ENCODE measurements at regions not wholly inside any gene's neighbourhood (a gene's known extent, or its start where the extent isn't known, plus 50 kb on each side); places are given as distances from the start of the nearest gene placed in this dataset.

- TF ChIP-seq POLR2AphosphoS5 (IDR thresholded peaks at IDR 0.05; ENCODE audit: low read depth, low read length), result no peak
- TF ChIP-seq PAX5 (IDR thresholded peaks at IDR 0.05; ENCODE audit: insufficient read depth, low read length, severe bottlenecking), result no peak
- no peak for TF ChIP-seq SPI1 (IDR thresholded peaks at IDR 0.05; ENCODE audit: low read depth, low read length)
- no peak for TF ChIP-seq POU2F2 (IDR thresholded peaks at IDR 0.05; ENCODE audit: low read depth, low read length)
- TF ChIP-seq TAF1 (IDR thresholded peaks at IDR 0.05; ENCODE audit: low read depth, low read length), result no peak
- TF ChIP-seq POLR2A (IDR thresholded peaks at IDR 0.05; ENCODE audit: low read depth, low read length), result no peak
- no peak for DNase-seq (ENCODE audit: insufficient read length, low spot score)
- FAIRE-seq, result no peak
Measured at GRCh38 chr22:48076008-48076407, 1313.6 kb downstream of the TBC1D22A start.

- TF ChIP-seq POLR2AphosphoS5 (IDR thresholded peaks at IDR 0.05; ENCODE audit: low read depth, low read length) (no peak), POLR2A (IDR thresholded peaks at IDR 0.05; ENCODE audit: low read depth, low read length) (no peak), SPI1 (IDR thresholded peaks at IDR 0.05; ENCODE audit: low read depth, low read length) (no peak), TAF1 (IDR thresholded peaks at IDR 0.05; ENCODE audit: low read depth, low read length) (no peak), PAX5 (IDR thresholded peaks at IDR 0.05; ENCODE audit: insufficient read depth, low read length, severe bottlenecking) (no peak), POU2F2 (IDR thresholded peaks at IDR 0.05; ENCODE audit: low read depth, low read length) (no peak)
- FAIRE-seq (no peak), DNase-seq (ENCODE audit: insufficient read length, low spot score) (no peak)
Measured at GRCh38 chr22:48075604-48076003, 1313.2 kb downstream of the TBC1D22A start.

GRCh38 chr22:48072777-48073176, 1310.3 kb downstream of the TBC1D22A start:
- FAIRE-seq (no peak), DNase-seq (ENCODE audit: insufficient read length, low spot score) (no peak)
- no peak for TF ChIP-seq POLR2AphosphoS5 (IDR thresholded peaks at IDR 0.05; ENCODE audit: low read depth, low read length)
- TF ChIP-seq POU2F2 (IDR thresholded peaks at IDR 0.05; ENCODE audit: low read depth, low read length), result no peak
- TF ChIP-seq TAF1 (IDR thresholded peaks at IDR 0.05; ENCODE audit: low read depth, low read length), result no peak
- no peak for TF ChIP-seq POLR2A (IDR thresholded peaks at IDR 0.05; ENCODE audit: low read depth, low read length)
- no peak for TF ChIP-seq PAX5 (IDR thresholded peaks at IDR 0.05; ENCODE audit: insufficient read depth, low read length, severe bottlenecking)

GRCh38 chr22:48071828-48072227, 1309.4 kb downstream of the TBC1D22A start:
- FAIRE-seq (peak; percentile 81), DNase-seq (ENCODE audit: insufficient read length, low spot score) (no peak)
- TF ChIP-seq SPI1 (IDR thresholded peaks at IDR 0.05; ENCODE audit: low read depth, low read length) (no peak), TAF1 (IDR thresholded peaks at IDR 0.05; ENCODE audit: low read depth, low read length) (no peak), POLR2AphosphoS5 (IDR thresholded peaks at IDR 0.05; ENCODE audit: low read depth, low read length) (no peak), POLR2A (IDR thresholded peaks at IDR 0.05; ENCODE audit: low read depth, low read length) (no peak)

GRCh38 chr22:48071305-48071704, 1308.9 kb downstream of the TBC1D22A start:
- FAIRE-seq (no peak), DNase-seq (ENCODE audit: insufficient read length, low spot score) (no peak)
- TF ChIP-seq PAX5 (IDR thresholded peaks at IDR 0.05; ENCODE audit: insufficient read depth, low read length, severe bottlenecking), result no peak
- no peak for TF ChIP-seq POLR2AphosphoS5 (IDR thresholded peaks at IDR 0.05; ENCODE audit: low read depth, low read length)
- no peak for TF ChIP-seq POLR2A (IDR thresholded peaks at IDR 0.05; ENCODE audit: low read depth, low read length)
- TF ChIP-seq TAF1 (IDR thresholded peaks at IDR 0.05; ENCODE audit: low read depth, low read length), result no peak
- no peak for TF ChIP-seq SPI1 (IDR thresholded peaks at IDR 0.05; ENCODE audit: low read depth, low read length)
- no peak for TF ChIP-seq POU2F2 (IDR thresholded peaks at IDR 0.05; ENCODE audit: low read depth, low read length)

- no peak for TF ChIP-seq TAF1 (IDR thresholded peaks at IDR 0.05; ENCODE audit: low read depth, low read length)
- TF ChIP-seq POLR2A (IDR thresholded peaks at IDR 0.05; ENCODE audit: low read depth, low read length), result no peak
- DNase-seq (ENCODE audit: insufficient read length, low spot score) (no peak), FAIRE-seq (no peak)
Measured at GRCh38 chr22:48070760-48071159, 1308.3 kb downstream of the TBC1D22A start.

- TF ChIP-seq PAX5 (IDR thresholded peaks at IDR 0.05; ENCODE audit: insufficient read depth, low read length, severe bottlenecking), result no peak
- no peak for TF ChIP-seq POU2F2 (IDR thresholded peaks at IDR 0.05; ENCODE audit: low read depth, low read length)
- no peak for TF ChIP-seq TAF1 (IDR thresholded peaks at IDR 0.05; ENCODE audit: low read depth, low read length)
- no peak for TF ChIP-seq POLR2AphosphoS5 (IDR thresholded peaks at IDR 0.05; ENCODE audit: low read depth, low read length)
- TF ChIP-seq SPI1 (IDR thresholded peaks at IDR 0.05; ENCODE audit: low read depth, low read length), result no peak
- TF ChIP-seq POLR2A (IDR thresholded peaks at IDR 0.05; ENCODE audit: low read depth, low read length), result no peak
- DNase-seq (ENCODE audit: insufficient read length, low spot score) (no peak), FAIRE-seq (no peak)
Measured at GRCh38 chr22:48070083-48070482, 1307.6 kb downstream of the TBC1D22A start.

GRCh38 chr22:48069256-48069655, 1306.8 kb downstream of the TBC1D22A start:
- TF ChIP-seq SPI1 (IDR thresholded peaks at IDR 0.05; ENCODE audit: low read depth, low read length), result no peak
- TF ChIP-seq POLR2A (IDR thresholded peaks at IDR 0.05; ENCODE audit: low read depth, low read length), result no peak
- no peak for TF ChIP-seq TAF1 (IDR thresholded peaks at IDR 0.05; ENCODE audit: low read depth, low read length)
- TF ChIP-seq POU2F2 (IDR thresholded peaks at IDR 0.05; ENCODE audit: low read depth, low read length), result no peak
- TF ChIP-seq PAX5 (IDR thresholded peaks at IDR 0.05; ENCODE audit: insufficient read depth, low read length, severe bottlenecking), result no peak
- DNase-seq (ENCODE audit: insufficient read length, low spot score) (no peak), FAIRE-seq (no peak)

- DNase-seq (ENCODE audit: insufficient read length, low spot score) (no peak), FAIRE-seq (no peak)
- TF ChIP-seq SPI1 (IDR thresholded peaks at IDR 0.05; ENCODE audit: low read depth, low read length) (peak; percentile 48), PAX5 (IDR thresholded peaks at IDR 0.05; ENCODE audit: insufficient read depth, low read length, severe bottlenecking) (no peak)
Measured at GRCh38 chr22:48068323-48068885, 1306.0 kb downstream of the TBC1D22A start.

- TF ChIP-seq SPI1 (IDR thresholded peaks at IDR 0.05; ENCODE audit: low read depth, low read length) (no peak), POU2F2 (IDR thresholded peaks at IDR 0.05; ENCODE audit: low read depth, low read length) (no peak), TAF1 (IDR thresholded peaks at IDR 0.05; ENCODE audit: low read depth, low read length) (no peak), PAX5 (IDR thresholded peaks at IDR 0.05; ENCODE audit: insufficient read depth, low read length, severe bottlenecking) (no peak), POLR2AphosphoS5 (IDR thresholded peaks at IDR 0.05; ENCODE audit: low read depth, low read length) (no peak), POLR2A (IDR thresholded peaks at IDR 0.05; ENCODE audit: low read depth, low read length) (no peak)
- DNase-seq (ENCODE audit: insufficient read length, low spot score) (no peak), FAIRE-seq (no peak)
Measured at GRCh38 chr22:48065892-48066291, 1303.4 kb downstream of the TBC1D22A start.

Data from GM12891 (cell line).